Glutamatergic neuron (in vitro differentiated cells): ENCODE measurements at regions not wholly inside any gene's neighbourhood (a gene's known extent, or its start where the extent isn't known, plus 50 kb on each side); places are given as distances from the start of the nearest gene placed in this dataset.

Source experiments
- DNase-seq: peaks from one replicate; pipeline ENCODE4 v3.0.0; 2022
- H3K27ac Mint-ChIP-seq: one replicate; pipeline ENCODE4 v1.8.0; 2020; ENCODE audit warnings: mild to moderate bottlenecking, mixed read lengths, inconsistent platforms; ENCODE audit not compliant: unreplicated experiment
- H3K27me3 Mint-ChIP-seq: one replicate; pipeline ENCODE4 v1.8.0; 2020; ENCODE audit warnings: mild to moderate bottlenecking, moderate library complexity, mixed read lengths, inconsistent platforms; ENCODE audit not compliant: unreplicated experiment
- H3K36me3 Mint-ChIP-seq: one replicate; pipeline ENCODE4 v1.8.0; 2020; ENCODE audit warnings: mild to moderate bottlenecking, mixed read lengths, inconsistent platforms; ENCODE audit not compliant: unreplicated experiment
- H3K4me1 Mint-ChIP-seq: one replicate; pipeline ENCODE4 v1.8.0; 2020; ENCODE audit warnings: mild to moderate bottlenecking, low read depth, mixed read lengths, inconsistent platforms; ENCODE audit not compliant: unreplicated experiment
- H3K4me3 Mint-ChIP-seq: one replicate; pipeline ENCODE4 v1.8.0; 2020; ENCODE audit warnings: mild to moderate bottlenecking, mixed read lengths, inconsistent platforms; ENCODE audit not compliant: unreplicated experiment
- H3K9me3 Mint-ChIP-seq: one replicate; pipeline ENCODE4 v1.8.0; 2020; ENCODE audit warnings: mild to moderate bottlenecking, moderate library complexity, mixed read lengths, inconsistent platforms; ENCODE audit not compliant: unreplicated experiment
- TF ChIP-seq, protein P1 (sequence below): fragments of 200-600 bp; sonication (generic); IDR thresholded peaks from one replicate; pipeline ENCODE4 v1.5.0; 2021; ENCODE audit not compliant: partially characterized antibody, unreplicated experiment

DNA sequence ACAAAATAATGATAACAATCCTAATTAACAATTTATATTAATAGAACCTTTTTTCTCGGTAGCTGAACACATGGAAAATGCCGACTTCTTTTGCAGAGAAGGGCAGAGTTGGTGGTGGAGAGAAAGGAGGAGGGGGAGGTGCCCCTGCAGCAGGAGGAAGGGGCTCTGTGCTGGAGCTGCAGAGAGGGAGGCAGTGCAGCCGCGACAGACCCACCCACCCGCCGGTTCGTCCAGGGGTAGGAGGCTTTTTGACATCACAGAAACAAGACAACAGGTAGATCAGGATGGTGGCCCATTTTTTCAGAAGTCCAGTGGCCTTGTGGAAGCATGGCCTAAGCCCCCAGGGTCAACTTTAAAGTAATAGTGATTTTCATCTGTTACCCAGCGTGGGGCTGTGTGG is 321.1 kb upstream of the SALL3 start:
- no peak for DNase-seq
- Mint-ChIP-seq H3K4me3 (no peak overlapping the region), H3K9me3 (peaks cover 12% of the 10 kb centered on the region), H3K36me3 (peaks cover 9% of the 10 kb centered on the region), H3K27me3 (peaks cover 8% of the 10 kb centered on the region), H3K4me1 (no peaks in the 10 kb centered on the region), H3K27ac (no peak overlapping the region)
- TF ChIP-seq, protein P1, sequence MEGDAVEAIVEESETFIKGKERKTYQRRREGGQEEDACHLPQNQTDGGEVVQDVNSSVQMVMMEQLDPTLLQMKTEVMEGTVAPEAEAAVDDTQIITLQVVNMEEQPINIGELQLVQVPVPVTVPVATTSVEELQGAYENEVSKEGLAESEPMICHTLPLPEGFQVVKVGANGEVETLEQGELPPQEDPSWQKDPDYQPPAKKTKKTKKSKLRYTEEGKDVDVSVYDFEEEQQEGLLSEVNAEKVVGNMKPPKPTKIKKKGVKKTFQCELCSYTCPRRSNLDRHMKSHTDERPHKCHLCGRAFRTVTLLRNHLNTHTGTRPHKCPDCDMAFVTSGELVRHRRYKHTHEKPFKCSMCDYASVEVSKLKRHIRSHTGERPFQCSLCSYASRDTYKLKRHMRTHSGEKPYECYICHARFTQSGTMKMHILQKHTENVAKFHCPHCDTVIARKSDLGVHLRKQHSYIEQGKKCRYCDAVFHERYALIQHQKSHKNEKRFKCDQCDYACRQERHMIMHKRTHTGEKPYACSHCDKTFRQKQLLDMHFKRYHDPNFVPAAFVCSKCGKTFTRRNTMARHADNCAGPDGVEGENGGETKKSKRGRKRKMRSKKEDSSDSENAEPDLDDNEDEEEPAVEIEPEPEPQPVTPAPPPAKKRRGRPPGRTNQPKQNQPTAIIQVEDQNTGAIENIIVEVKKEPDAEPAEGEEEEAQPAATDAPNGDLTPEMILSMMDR = no peak

DNA sequence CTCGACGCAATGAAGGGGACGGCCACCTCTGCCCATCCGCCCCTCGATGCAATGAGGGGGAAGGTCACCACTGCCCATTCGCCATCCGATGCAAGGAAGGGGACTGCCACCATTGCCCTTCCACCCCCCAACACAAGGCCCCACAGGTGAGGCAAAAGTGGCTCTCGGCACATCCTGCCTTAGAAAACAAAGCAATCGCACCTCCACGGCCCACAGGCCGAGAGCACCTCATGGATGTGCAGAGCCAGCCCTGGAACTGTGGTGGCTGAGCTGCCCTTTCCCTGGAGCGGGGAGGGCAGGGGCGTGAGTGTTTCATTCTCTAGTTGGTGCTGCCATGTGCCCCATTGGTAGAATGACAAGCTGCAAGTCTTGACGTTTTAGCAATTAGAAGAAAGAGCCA is 320.6 kb upstream of the SALL3 start:
- Mint-ChIP-seq H3K4me1 (no peaks in the 10 kb centered on the region), H3K36me3 (peaks cover 9% of the 10 kb centered on the region), H3K9me3 (peaks cover 12% of the 10 kb centered on the region), H3K4me3 (no peak overlapping the region), H3K27me3 (peaks cover 8% of the 10 kb centered on the region), H3K27ac (no peak overlapping the region)
- no peak for DNase-seq
- TF ChIP-seq, protein P1 = no peak

DNA sequence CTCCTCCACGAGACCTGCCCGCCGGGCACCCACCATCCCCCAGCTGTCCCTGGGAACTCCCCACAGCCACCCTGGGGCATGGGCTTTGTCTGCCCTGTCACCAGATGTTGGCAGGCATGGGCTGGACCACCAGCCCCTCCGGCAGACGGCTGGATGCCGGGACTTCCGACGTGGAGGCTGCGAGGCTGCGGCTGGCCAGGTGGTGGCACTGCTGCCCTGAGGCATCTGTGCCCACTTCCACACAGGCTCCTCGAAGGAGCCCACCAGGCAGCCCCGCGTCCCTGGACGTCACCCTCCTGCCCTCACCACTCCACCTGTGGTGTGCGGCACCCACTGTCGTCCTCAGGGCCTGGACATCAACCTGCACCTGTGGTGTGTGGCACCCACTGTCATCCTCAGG is 319.9 kb upstream of the SALL3 start:
- DNase-seq = peak; percentile 64
- H3K27me3 Mint-ChIP-seq = peaks cover 8% of the 10 kb centered on the region
- peaks cover 9% of the 10 kb centered on the region for H3K36me3 Mint-ChIP-seq
- H3K9me3 Mint-ChIP-seq = peaks cover 12% of the 10 kb centered on the region
- TF ChIP-seq, protein P1 = peak; percentile 50
- no peaks in the 10 kb centered on the region for H3K4me1 Mint-ChIP-seq
- no peak overlapping the region for H3K27ac Mint-ChIP-seq
- H3K4me3 Mint-ChIP-seq = no peak overlapping the region

DNA sequence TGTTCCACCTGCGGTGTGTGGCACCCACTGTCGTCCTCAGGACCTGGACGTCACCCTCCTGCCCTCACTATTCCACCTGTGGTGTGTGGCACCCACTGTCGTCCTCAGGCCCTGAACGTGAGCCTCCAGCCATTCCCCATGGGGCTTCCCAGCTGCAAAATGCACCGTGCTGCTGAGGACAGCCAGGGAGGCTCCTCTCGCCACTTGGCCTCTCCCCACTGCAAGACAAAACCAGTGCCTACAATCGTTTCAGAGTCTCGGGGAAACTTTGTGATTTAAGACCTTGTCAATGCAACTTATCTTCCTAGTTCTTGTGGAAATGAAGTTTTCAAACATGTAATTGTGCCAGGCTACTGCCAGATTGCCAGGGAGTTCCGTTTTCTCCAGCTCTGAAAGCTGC is 319.3 kb upstream of the SALL3 start:
- no peak overlapping the region for H3K27ac Mint-ChIP-seq
- peaks cover 9% of the 10 kb centered on the region for H3K36me3 Mint-ChIP-seq

DNA sequence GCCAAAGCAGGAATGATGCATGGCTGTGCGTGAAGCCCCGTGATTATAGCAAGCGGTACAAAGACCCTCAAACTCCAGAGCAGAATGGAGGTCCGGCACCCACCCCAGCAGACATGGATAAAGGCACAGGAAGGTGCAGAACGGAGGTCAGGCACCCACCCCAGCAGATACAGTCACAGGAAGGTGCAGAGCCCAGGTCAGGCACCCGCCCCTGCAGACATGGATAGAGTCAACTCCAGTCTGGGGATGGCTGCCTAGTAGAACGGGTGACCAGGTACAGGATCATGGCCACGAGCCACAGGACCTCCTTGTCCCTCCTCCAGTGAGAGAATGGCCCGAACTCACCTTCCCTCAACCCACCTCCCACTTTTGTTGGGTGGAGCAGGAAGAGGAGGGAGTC is 318.3 kb upstream of the SALL3 start:
- H3K27ac Mint-ChIP-seq = no peak overlapping the region
- no peaks in the 10 kb centered on the region for H3K4me1 Mint-ChIP-seq
- TF ChIP-seq, protein P1 = no peak
- H3K36me3 Mint-ChIP-seq = peaks cover 9% of the 10 kb centered on the region
- H3K27me3 Mint-ChIP-seq = peaks cover 6% of the 10 kb centered on the region
- H3K4me3 Mint-ChIP-seq = no peak overlapping the region
- DNase-seq = no peak
- H3K9me3 Mint-ChIP-seq = peaks cover 6% of the 10 kb centered on the region

More for the DNA sequence above, 319.3 kb upstream of the SALL3 start:
- Mint-ChIP-seq H3K9me3 (peaks cover 12% of the 10 kb centered on the region), H3K4me1 (no peaks in the 10 kb centered on the region), H3K27me3 (peaks cover 8% of the 10 kb centered on the region), H3K4me3 (no peak overlapping the region)
- TF ChIP-seq, protein P1 = no peak
- no peak for DNase-seq
